Hepatic stellate cell (primary cell): ENCODE measurements at regions not wholly inside any gene's neighbourhood (a gene's known extent, or its start where the extent isn't known, plus 50 kb on each side); places are given as distances from the start of the nearest gene placed in this dataset.

ENCODE experiments used
- DNase-seq: peaks from one replicate; pipeline ENCODE4 v3.0.0; 2011; ENCODE audit warnings: low spot score

GRCh38 chr12:90399357-90399756, 555.6 kb downstream of the CCER1 start:
- DNase-seq, result no peak

- DNase-seq, result no peak
Observed at GRCh38 chr12:90398285-90398836, 556.6 kb downstream of the CCER1 start.

GRCh38 chr12:90396556-90396955, 558.4 kb downstream of the CCER1 start:
- DNase-seq, result no peak

GRCh38 chr12:90393652-90394051, 561.3 kb downstream of the CCER1 start:
- no peak for DNase-seq

GRCh38 chr12:90393089-90393488, 561.9 kb downstream of the CCER1 start:
- no peak for DNase-seq

- no peak for DNase-seq
Observed at GRCh38 chr12:90390947-90391346, 564.0 kb downstream of the CCER1 start.

GRCh38 chr12:90368081-90368480, 586.9 kb downstream of the CCER1 start:
- DNase-seq, result no peak

- peak; percentile 9 for DNase-seq
Observed at GRCh38 chr12:90366286-90366685, 588.7 kb downstream of the CCER1 start.

- no peak for DNase-seq
Observed at GRCh38 chr12:90360300-90360699, 594.7 kb downstream of the CCER1 start.

GRCh38 chr12:90355711-90356355, 599.1 kb downstream of the CCER1 start:
- DNase-seq, result no peak

GRCh38 chr12:90343966-90344365, 611.0 kb downstream of the CCER1 start:
- no peak for DNase-seq

GRCh38 chr12:90342081-90342480, 612.9 kb downstream of the CCER1 start:
- DNase-seq, result no peak

GRCh38 chr12:90339837-90340236, 615.1 kb downstream of the CCER1 start:
- DNase-seq, result no peak

GRCh38 chr12:90338365-90338764, 616.6 kb downstream of the CCER1 start:
- no peak for DNase-seq

GRCh38 chr12:90337018-90337417, 618.0 kb downstream of the CCER1 start:
- no peak for DNase-seq

- DNase-seq, result no peak
Observed at GRCh38 chr12:90335566-90335965, 619.4 kb downstream of the CCER1 start.

- no peak for DNase-seq
Observed at GRCh38 chr12:90333939-90334338, 621.0 kb downstream of the CCER1 start.

GRCh38 chr12:90333424-90333823, 621.6 kb downstream of the CCER1 start:
- no peak for DNase-seq

- DNase-seq, result no peak
Observed at GRCh38 chr12:90331821-90332220, 623.2 kb downstream of the CCER1 start.

- DNase-seq, result no peak
Observed at GRCh38 chr12:90331262-90331661, 622.6 kb upstream of the ATP2B1 start.

GRCh38 chr12:90327793-90328743, 619.4 kb upstream of the ATP2B1 start:
- DNase-seq, result no peak

GRCh38 chr12:90323217-90323616, 614.6 kb upstream of the ATP2B1 start:
- DNase-seq, result no peak

GRCh38 chr12:90322006-90322405, 613.4 kb upstream of the ATP2B1 start:
- no peak for DNase-seq
